Right hindlimb (tissue), 1 donor: ENCODE measurements at regions not wholly inside any gene's neighbourhood (a gene's known extent, or its start where the extent isn't known, plus 50 kb on each side); places are given as distances from the start of the nearest gene placed in this dataset.

ENCODE experiments used
- DNase-seq: peaks from one replicate; pipeline ENCODE4 v3.0.0-alpha.2; 2018

GRCh38 chrX:80316526-80316925 lies 103.7 kb upstream of the TENT5D start:
- no peak for DNase-seq

GRCh38 chrX:80317646-80318045 lies 102.6 kb upstream of the TENT5D start:
- no peak for DNase-seq

GRCh38 chrX:80331285-80331684 lies 89.0 kb upstream of the TENT5D start:
- no peak for DNase-seq

GRCh38 chrX:80334583-80334982 lies 85.7 kb upstream of the TENT5D start:
- DNase-seq: no peak

GRCh38 chrX:80335062-80335830 lies 85.0 kb upstream of the TENT5D start:
- DNase-seq: peak; percentile 46

GRCh38 chrX:80354966-80355465 lies 65.2 kb upstream of the TENT5D start:
- DNase-seq: no peak
